ENCODE measurements at regions not wholly inside any gene's neighbourhood (a gene's known extent, or its start where the extent isn't known, plus 50 kb on each side); places are given as distances from the start of the nearest gene placed in this dataset.

- TF ChIP-seq, protein P1, sequence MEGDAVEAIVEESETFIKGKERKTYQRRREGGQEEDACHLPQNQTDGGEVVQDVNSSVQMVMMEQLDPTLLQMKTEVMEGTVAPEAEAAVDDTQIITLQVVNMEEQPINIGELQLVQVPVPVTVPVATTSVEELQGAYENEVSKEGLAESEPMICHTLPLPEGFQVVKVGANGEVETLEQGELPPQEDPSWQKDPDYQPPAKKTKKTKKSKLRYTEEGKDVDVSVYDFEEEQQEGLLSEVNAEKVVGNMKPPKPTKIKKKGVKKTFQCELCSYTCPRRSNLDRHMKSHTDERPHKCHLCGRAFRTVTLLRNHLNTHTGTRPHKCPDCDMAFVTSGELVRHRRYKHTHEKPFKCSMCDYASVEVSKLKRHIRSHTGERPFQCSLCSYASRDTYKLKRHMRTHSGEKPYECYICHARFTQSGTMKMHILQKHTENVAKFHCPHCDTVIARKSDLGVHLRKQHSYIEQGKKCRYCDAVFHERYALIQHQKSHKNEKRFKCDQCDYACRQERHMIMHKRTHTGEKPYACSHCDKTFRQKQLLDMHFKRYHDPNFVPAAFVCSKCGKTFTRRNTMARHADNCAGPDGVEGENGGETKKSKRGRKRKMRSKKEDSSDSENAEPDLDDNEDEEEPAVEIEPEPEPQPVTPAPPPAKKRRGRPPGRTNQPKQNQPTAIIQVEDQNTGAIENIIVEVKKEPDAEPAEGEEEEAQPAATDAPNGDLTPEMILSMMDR (IDR thresholded peaks at IDR 0.05): no peak
- TF ChIP-seq POLR2A (IDR thresholded peaks at IDR 0.05): no peak
These were observed 82.8 kb upstream of the KCTD1 start for GRCh38 chr18:26631135-26631534.
